ENCODE measurements at regions not wholly inside any gene's neighbourhood (a gene's known extent, or its start where the extent isn't known, plus 50 kb on each side); places are given as distances from the start of the nearest gene placed in this dataset.
A peak's percentile ranks its signal among the peaks of the same experiment; 100 is the strongest.

DNA sequence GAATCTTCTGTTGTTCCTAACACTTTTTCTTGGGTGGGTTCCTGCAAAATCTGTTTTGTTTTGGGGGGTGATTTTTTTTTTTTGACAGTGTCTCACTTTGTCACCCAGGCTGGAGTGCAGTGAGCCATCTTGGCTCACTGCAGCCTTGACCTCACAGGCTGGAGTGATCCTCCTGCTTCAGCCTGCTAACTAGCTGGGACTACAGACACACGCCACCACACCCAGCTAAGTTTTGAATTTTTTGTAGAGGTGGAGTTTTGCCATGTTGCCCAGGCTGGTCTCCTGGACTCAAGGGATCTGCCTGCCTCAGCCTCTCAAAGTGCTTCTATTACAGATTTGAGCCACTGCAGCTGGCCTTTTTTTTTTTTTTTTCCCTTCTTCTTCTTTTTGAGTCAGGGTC, 60.5 kb upstream of the SNAP91 start:
- no peak overlapping the region for H3K4me2 ChIP-seq (ENCODE audit: low read depth, low read length)
- TF ChIP-seq EZH2 (optimal IDR thresholded peaks at IDR 0.05; ENCODE audit: low read depth, low read length) = no peak
- no peak for TF ChIP-seq CTCF (IDR thresholded peaks at IDR 0.05; ENCODE audit: low read length)
- no peak for TF ChIP-seq EZH2phosphoT487 (IDR thresholded peaks at IDR 0.05; ENCODE audit: low read length)
- H3K9ac ChIP-seq (ENCODE audit: low read length) = no peak overlapping the region
- H3K9me3 ChIP-seq (replicated peaks; ENCODE audit: insufficient read depth, low read length) = no peaks in the 10 kb centered on the region
- no peaks in the 10 kb centered on the region for H3F3A ChIP-seq (ENCODE audit: insufficient read depth, low read length)
- H3K4me3 ChIP-seq (ENCODE audit: low read length) = no peak overlapping the region
- no peaks in the 10 kb centered on the region for H3K27me3 ChIP-seq (replicated peaks; ENCODE audit: insufficient read depth, low read length)
- no peaks in the 10 kb centered on the region for H3K36me3 ChIP-seq (replicated peaks; ENCODE audit: insufficient read depth, low read length)
- H2AFZ ChIP-seq (ENCODE audit: low read length) = no peak overlapping the region
- H4K20me1 ChIP-seq (ENCODE audit: insufficient read depth, low read length) = no peaks in the 10 kb centered on the region
- no peaks in the 10 kb centered on the region for H3K9me2 ChIP-seq (replicated peaks; ENCODE audit: insufficient read depth, low read length)
- no peak overlapping the region for H3K27ac ChIP-seq (ENCODE audit: low read length)
- H3K4me1 ChIP-seq (ENCODE audit: low read length) = peaks cover 11% of the 10 kb centered on the region; the same call in 1 of the 2 replicates
- H3K79me2 ChIP-seq (ENCODE audit: low read length) = no peaks in the 10 kb centered on the region
- no peak for DNase-seq

GRCh38 chr6:83767033-83767432, 58.1 kb upstream of the SNAP91 start:
- no peaks in the 10 kb centered on the region for H3K27me3 ChIP-seq (replicated peaks; ENCODE audit: insufficient read depth, low read length)
- H3K36me3 ChIP-seq (replicated peaks; ENCODE audit: insufficient read depth, low read length) = no peaks in the 10 kb centered on the region
- no peaks in the 10 kb centered on the region for H3K79me2 ChIP-seq (ENCODE audit: low read length)
- H3K4me2 ChIP-seq (ENCODE audit: low read depth, low read length) = peak overlapping the region; percentile 8
- no peaks in the 10 kb centered on the region for H3F3A ChIP-seq (ENCODE audit: insufficient read depth, low read length)
- H4K20me1 ChIP-seq (ENCODE audit: insufficient read depth, low read length) = no peaks in the 10 kb centered on the region
- H3K9ac ChIP-seq (ENCODE audit: low read length) = no peak overlapping the region
- no peaks in the 10 kb centered on the region for H3K9me2 ChIP-seq (replicated peaks; ENCODE audit: insufficient read depth, low read length)
- TF ChIP-seq CTCF (IDR thresholded peaks at IDR 0.05; ENCODE audit: low read length) (no peak), EZH2 (optimal IDR thresholded peaks at IDR 0.05; ENCODE audit: low read depth, low read length) (no peak), EZH2phosphoT487 (IDR thresholded peaks at IDR 0.05; ENCODE audit: low read length) (no peak)
- no peak overlapping the region for H3K4me3 ChIP-seq (ENCODE audit: low read length)
- H3K9me3 ChIP-seq (replicated peaks; ENCODE audit: insufficient read depth, low read length) = no peaks in the 10 kb centered on the region
- peak; percentile 59 for DNase-seq
- H2AFZ ChIP-seq (ENCODE audit: low read length) = no peak overlapping the region
- peaks cover 23% of the 10 kb centered on the region for H3K4me1 ChIP-seq (ENCODE audit: low read length)
- no peak overlapping the region for H3K27ac ChIP-seq (ENCODE audit: low read length)

All from MM.1S (cell line).